GM18909 (cell line): ENCODE measurements at regions not wholly inside any gene's neighbourhood (a gene's known extent, or its start where the extent isn't known, plus 50 kb on each side); places are given as distances from the start of the nearest gene placed in this dataset.
"Not testable (repeated sequence)": the region's sequence is repeated elsewhere in the genome, so short reads cannot be mapped to it uniquely, and the experiment has no call there.

Experiments used
- ATAC-seq: cut with Tn5 transposase; IDR thresholded peaks from one replicate; pipeline ENCODE4 v1.9.1; 2021; ENCODE audit warnings: mild to moderate bottlenecking; ENCODE audit not compliant: unreplicated experiment, poor library complexity

DNA sequence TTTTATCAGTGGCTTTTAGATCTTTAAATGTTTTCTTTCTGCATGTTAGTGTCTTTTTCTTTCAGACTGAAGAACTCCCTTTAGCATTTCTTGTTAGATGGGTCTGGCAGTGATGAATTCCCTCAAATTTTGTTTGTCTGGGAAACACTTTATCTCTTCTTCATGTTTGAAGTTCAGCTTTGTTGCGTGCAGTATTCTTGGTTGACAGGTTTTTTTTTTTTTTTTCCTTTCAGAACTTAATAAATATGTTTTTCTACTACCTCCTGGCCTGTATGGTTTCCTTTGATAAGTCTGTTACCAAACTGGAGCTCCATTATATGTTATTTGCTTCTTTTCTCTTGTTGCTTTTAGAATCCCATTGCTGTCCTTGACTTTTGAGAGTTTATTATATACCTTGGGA lies 89.8 kb upstream of the ACKR3 start:
- no peak for ATAC-seq

DNA sequence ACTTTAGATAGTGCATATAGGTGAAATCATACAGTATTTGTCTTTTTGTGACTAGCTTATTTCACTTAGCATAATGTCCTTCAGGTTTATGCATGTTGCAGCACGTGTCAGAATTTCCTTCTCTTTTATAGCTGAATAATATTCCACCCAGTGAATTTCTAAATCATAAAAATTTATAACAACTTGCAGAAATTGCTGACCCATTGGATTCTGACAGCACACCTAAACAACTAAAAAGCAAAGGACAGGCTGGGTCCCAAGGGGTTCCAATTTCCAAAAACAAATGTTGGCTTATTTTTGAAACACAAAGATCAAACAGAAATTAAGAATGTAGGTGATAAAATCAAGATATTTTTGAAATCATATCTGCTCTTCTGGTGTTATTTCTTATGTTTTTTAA lies 86.5 kb upstream of the ACKR3 start:
- ATAC-seq: no peak

DNA sequence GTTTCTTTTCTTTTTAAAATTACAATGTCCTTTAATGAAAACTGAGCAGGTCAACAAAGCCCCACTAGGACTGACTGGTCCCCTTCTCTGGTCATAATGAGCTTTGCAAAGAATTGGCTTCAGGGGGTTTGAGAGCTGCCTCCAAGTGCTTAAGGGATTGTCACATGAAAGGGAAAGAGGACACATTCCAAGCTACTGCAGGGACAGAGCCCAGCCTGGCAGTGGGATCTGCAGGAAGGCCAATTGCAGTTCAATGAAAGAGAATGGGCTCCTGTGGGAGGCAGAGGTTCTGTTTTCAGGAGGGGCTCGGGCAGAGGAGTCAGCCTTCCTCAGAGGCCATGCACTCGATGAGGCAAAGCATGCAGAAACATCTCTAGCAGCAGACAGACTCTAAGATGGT lies 84.1 kb upstream of the ACKR3 start:
- no peak for ATAC-seq

DNA sequence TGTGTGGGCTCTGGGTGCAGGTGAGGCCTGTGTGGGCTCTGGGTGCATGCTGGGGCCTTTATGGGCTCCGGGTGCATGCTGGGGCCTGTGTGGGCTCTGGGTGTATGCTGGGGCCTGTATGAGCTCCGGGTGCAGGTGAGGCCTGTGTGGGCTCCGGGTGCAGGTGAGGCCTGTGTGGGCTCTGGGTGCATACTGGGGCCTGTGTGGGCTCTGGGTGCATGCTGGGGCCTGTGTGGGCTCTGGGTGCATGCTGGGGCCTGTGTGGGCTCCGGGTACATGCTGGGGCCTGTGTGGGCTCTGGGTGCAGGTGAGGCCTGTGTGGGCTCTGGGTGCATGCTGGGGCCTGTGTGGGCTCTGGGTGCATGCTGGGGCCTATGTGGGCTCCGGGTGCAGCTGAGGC lies 80.5 kb upstream of the ACKR3 start:
- not testable (repeated sequence) for ATAC-seq

DNA sequence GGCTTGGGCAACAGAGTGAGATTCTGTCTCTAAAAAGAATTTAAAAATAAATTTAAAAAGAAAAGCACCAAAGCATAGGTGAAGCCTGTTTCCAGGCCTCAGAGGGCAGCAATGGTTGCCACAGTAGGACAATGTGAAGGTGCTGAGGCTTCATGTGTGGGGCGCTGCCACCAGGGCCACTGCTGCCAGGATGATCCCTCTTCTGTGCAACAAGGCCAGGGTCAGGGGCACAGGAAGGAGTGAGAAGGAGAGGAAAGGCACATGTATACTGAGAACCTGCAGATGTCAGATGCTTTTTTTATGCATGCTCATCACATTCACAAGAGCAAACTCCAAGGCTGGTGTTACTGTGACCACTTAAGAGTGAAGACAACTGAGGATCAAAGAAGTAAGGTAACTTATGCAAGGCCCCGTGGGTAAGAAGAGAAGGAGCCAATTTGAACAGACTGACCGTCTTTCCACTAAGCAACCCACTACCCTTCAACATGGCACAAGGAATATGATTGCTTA lies 79.7 kb upstream of the ACKR3 start:
- ATAC-seq: no peak

DNA sequence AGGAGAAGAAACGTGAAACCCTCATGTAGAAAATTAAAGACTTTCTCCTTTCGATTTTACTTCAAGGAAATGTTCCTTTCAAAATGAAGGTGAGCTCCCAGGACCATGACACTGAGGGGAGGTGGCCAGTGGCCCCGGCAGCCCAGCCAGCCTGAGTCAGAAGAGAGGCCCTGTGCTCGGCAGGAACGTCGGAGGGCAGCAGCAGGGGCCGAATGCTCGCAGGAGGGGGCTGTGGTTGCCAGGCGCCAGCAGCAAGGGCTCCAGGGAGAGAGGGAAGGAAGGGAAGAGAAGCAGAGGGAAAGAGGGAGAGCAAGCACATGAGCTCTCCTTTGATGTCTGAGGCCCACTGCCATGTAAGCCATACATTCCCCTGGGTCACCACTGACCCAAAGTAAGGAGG lies 73.3 kb upstream of the ACKR3 start:
- ATAC-seq: no peak

DNA sequence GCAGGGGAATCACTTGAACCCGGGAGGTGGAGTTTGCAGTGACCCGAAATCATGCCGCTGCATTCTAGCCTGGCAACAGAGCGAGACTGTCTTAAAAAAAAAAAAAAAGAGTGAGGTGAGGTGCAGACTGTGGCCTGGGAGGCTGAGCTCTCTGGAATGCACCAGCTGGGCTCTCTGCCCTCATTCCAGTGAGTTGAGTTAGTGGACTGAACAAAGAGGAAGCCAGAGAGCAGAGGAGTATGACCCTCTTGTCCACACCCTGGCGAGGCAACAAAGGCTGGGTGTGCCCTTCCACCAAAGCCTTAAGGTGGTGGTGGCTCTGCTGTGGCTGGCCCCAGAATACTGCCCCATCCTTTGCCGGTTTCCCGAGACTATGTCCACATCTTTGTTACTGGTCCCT lies 71.3 kb upstream of the ACKR3 start:
- no peak for ATAC-seq

DNA sequence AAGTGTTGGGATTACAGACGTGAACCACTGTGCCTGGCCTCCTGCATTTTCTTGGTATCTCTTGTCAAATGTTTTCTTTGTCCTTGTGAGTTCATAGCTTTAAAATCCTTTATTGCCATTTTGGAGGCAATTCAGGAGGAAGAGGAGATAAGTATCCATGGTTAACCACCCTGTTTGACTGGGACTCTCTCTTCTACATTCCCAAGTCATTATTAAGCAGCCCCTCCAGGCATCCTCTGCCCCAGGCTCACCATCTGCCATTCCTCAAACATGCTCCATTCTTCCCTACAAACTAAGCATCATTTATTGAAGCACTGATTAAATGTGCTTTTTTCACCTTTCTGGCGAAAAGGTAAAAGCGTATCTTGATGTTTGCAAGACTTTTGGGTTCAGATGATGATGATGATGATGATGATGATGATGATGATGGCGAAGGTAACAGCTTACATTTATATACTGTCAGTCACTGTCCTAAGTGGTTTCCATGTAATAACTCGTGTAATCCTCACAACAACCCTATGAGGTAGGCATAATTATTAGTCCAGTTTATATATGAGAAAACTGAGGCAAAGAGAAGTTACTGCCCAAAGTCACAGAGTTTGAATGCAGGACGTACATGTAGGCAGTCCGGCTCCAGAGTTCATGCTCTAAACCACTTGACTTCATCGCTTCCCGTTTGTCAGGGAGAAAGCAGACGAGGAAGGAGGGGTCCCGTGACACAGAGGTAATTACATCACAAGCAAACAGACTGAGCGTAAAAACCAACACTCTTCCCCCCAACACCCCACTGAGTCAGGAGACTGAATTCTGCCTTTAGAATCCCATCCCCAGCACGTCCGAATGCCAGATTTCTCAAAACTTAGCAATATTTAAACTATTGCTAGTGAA lies 69.7 kb upstream of the ACKR3 start:
- no peak for ATAC-seq

DNA sequence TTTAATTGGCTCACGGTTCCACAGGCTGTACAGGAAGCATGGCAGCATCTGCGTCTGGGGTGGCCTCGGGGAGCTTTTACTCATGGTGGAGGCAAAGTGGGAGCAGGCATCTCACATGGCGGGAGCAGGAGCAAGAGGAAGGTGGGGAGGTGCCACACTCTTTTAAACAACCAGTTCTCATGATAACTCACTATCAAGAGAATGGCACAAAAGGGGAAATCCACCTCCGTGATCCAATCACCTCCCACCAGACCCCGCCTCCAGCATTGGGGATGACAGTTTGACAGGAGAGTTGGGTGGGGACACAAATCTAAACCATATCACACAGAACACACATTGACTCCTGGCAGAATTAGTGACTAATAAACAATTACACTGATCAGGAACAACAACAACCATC lies 68.6 kb upstream of the ACKR3 start:
- ATAC-seq: no peak

DNA sequence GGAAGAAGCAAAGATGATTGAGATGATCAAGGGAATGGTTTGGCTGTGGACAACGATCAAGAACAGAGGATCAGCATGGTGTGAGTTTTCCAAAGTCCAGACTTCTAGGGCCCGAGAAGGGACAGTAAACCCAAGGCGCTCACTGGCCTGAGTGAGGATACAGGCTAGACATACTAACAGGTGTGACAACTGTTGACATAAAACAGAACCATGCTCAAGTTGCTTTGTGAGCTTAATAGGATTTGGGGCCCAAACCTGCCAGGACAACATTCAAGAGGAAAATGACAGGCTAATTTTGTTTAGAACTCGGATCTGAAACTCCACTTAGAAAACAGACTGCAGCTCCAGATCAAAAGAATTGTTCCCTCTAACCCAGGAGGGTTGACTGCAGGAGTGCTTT lies 68.1 kb upstream of the ACKR3 start:
- no peak for ATAC-seq

DNA sequence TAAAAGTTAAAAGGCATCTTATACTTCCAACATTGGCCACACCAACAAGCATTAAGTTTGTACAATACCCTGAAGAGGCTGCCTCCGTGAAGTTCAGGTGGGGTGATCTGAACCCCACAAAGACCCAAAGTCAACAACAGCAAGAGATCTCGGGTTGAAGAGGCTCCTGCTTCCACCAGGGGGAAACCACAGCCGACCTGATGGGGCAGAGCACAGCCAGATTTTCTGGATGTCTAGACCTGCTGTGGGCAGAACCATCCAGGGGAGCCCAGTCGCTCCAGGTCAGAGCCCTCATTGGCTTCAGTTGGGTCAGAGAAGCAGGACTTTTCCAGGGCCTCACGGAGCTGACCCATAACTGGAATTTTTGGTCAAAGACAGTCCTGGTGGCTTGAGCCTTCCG lies 66.5 kb upstream of the ACKR3 start:
- ATAC-seq: no peak

DNA sequence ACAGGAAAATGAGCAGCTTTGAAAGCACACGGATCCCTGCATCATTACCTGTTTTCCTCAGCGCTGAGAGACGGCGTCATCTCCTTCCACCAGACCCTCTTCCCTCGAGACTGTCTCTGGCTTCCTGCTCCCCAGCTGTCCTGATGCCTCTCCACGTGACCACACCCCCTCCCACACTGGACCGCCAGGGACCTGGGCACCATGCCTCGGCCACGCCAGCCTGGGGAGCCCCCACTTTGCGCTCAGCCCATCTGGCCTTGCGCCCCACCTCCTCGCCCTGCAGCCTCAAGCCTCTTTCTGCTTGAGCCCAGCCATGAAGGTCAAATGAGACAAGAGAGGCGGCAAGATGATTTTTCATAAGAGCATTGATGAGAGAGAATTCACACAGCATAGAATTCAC lies 66.0 kb upstream of the ACKR3 start:
- ATAC-seq: no peak

DNA sequence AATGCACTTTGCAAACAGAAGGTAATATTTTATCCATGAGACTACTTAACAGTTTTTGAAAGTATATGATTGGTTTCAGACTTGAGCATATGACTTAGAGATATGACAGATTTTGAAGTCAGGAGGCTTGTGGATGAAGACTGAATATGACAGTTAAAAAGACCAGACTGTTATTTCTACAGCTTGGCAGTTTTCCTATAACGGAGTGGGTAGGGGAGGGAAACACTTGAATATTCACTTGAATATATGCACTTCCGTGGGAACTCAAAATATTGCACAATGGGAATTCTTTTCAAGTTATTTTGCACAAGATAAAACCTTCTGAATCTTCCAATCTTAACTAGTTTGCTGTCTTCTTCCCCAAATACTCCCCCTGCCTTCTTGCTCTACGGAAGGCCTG lies 64.6 kb upstream of the ACKR3 start:
- no peak for ATAC-seq

DNA sequence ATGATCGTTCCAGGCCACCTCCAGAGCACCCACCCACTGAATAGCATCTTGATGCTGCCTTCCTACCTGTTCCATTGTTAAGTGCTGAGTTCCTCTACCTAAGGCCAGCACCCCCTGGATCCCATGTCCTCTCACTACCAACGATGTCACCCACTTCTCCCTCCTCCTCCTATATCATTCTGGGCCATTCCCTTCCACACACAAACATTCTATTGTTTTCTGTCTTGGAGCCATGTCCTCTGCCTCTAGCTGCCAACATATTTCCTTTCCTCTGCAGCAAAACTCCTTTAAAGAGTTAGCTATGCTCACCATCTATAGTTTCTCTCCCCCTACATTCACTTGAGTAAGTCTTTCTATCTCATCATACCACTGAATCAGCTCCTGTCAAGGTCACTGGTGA lies 64.0 kb upstream of the ACKR3 start:
- ATAC-seq: no peak

DNA sequence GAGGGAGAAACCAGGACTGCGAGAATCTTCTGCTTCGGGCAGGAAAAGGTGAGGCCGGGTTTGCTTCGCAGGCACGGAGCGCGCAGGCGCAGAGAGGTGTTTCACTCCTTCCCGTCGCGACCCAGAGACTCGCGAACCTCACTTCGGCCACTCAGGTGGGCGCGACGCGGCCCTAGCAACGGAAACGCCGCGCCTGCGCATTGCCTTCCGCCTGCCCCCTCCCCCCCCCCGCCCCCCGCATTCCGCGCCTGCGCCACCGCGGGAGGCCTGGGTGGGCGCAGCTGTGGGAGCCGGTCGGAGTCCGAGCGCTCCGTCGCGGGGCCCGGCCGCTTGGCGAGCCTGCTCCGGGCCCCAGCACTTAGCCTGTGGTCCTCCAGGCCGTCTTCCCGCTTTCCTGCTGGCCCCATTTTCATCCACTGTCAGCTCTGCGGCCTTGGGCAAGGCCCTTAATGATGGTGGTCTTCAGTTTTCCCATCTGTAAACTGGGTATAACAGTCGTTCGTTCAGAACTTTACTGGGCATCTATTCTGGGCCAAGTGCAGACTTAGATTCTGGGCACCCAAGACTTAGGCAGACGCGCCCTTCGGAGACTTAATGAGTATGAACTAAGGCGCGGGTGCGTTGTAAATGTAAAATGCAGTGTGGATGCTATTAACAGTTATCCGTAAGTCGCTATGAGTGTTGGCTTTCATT lies 62.1 kb upstream of the ACKR3 start:
- no peak for ATAC-seq

DNA sequence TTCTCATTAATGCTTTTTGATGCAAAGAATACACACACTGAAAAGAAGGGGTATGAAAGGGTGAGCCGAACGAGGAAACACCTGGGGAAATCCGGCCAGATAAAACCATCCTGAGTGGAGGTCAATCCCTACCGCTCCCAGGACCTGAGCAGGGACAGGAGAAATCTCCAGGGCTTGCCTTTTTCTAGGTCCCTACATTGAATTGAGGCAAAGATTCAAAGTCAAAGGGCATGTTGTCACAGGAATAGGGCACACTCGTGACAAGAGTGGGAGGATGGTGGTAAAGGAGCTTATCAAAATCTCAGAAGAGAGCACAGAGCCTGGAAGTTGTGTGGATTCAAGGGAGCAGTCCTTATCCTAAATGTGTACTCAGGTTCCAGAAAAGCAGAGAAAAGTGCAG lies 61.2 kb upstream of the ACKR3 start:
- no peak for ATAC-seq

DNA sequence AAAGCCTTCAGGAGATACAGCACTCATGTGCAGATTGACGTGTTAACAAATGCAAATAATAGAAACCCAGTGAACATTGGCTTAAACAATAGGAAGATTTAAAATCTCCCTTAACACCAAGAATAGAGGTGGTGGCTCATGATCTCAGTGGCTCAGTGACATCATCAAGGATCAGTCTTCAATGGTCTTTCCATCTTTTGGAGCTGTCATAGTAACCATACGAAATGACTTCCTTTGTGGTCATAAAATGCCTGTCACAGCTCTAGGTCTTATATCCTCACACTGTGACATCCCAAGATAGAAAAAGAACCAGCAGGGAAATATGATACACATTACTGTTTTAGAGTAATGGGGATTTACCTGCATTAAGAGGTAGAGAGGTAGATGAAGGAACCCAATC lies 59.6 kb upstream of the ACKR3 start:
- ATAC-seq: no peak

DNA sequence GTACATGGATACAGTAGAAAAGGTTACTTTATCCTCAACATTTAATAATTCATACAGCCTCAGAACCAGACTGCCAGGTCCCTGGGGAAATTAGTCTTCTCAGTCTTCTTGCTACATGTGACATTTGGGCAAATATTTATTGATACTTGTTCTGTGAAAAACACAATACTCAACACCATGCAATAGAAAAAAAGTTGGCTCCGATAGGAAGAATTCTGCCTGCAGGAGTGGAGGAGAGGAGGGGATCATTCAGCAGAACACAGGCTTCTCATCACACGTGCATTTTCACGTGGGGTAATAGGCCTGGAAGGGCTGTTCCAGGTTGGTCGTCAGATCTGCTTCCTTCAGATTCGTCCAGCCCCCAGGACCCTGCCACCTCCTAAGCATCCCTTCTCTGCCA lies 58.4 kb upstream of the ACKR3 start:
- ATAC-seq: no peak

DNA sequence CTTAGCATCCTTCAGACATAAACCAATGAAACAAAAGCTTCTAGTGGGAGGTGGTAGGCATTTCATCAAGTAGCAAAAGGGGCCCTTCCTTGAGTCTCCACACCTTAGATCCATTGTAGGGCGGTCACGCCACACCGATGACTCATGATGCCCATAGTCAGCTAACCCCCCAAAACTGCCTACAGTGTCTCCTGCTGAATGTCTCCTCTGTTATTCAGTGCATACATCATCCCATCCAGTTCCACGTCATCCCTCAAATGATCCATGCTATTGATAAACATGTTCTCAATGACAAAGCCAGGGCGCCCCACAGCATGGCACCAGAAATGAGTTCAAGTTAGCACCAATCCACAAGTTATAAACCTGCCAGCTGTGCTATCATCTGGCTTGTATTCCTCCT lies 57.4 kb upstream of the ACKR3 start:
- no peak for ATAC-seq

DNA sequence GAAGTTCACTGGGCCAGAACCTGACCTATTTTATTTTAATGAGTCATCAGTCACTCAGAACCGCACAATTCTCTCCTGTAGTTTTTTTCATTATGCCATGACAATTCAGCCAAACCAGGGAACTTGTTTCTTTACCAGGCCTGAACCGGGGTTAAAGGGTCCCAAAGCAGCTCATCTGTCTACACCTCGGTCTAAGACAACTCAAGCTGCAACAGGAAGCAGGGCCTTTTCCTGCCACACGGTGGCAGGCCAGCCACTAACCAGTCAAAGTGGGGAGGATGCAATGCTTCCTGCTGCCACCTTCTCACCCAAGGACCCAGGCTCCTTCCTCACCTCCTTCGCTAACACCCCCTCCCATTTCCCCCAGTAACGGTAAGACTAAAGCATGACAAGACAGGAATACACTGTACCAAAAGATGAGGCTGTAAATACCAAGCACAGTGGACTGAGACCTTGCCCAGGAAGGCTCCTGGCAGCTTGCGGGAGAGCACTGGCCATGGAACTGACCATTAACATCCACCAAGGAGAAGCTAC lies 56.7 kb upstream of the ACKR3 start:
- no peak for ATAC-seq

DNA sequence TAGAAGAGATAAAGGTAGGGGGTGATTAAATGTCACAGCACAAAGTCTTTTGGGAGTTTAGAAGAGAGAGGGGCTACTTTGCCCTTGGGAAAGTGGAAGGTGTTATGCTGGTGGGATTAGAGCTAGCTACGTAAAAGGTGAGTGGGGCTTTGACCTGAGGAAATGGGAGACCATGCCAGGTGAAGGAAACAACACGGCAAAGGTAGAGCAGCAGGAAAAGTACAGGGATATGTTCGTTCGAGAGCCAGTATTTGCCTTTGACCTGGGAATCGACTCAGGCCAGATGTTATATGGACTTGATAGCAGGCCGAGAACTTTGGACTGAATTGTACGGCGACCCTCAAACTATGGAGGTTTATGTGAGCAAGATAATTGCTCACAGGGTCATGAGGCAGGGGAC lies 55.7 kb upstream of the ACKR3 start:
- ATAC-seq: no peak

DNA sequence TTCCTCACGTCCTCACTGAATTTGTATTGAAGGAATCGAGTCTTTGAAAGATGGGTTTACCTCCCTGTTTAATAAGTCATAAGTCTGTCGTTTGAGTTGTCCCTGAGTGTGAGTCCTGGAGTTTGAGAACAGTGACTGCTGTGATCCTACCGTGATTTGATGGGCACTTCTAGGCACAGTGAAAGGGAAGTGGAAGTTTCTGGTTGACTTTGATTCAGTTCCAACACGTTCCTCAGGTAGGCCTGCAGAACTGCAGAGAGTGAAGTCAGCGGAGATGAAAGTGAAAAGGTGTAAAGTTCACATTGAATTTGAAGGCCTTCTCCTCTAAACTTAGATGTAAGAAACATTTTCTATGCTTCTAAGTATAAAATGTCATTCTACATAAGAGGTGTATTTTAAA lies 52.9 kb upstream of the ACKR3 start:
- no peak for ATAC-seq
